ENCODE measurements at regions not wholly inside any gene's neighbourhood (a gene's known extent, or its start where the extent isn't known, plus 50 kb on each side); places are given as distances from the start of the nearest gene placed in this dataset.

DNA sequence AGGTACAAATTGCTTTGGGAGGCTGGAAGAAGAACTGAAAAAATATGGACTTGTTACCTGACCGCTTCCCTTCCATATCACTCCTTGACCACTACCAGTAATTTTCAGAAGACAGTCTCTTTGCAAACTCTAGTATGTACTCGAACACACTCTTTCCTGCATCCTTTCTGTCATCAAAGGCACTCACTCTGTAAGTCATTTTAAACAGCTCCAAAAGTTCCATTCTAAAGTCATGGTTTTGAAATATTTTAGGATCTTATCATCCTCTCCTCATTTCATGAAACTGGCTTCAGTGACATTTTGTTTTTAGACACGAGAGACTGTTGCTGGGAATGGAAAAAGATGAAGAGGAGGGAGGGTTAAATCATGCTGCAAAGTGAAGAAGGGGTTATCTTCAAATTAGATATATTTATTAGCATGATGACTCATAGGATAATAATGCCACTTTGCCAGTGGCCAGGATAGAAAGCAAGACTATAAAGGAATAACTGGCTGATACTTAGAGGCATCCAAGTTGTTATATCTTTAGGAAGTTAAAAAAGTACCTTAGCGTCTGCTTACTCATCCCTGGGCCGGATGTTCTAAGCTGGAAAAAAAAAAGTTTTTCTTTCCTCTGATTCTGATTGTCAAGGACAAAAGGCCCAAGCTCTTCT, 549.3 kb downstream of the METTL15 start:
- TF ChIP-seq POLR2AphosphoS5 (IDR thresholded peaks at IDR 0.05; ENCODE audit: low read depth, low read length), result no peak
- TF ChIP-seq, protein P1, sequence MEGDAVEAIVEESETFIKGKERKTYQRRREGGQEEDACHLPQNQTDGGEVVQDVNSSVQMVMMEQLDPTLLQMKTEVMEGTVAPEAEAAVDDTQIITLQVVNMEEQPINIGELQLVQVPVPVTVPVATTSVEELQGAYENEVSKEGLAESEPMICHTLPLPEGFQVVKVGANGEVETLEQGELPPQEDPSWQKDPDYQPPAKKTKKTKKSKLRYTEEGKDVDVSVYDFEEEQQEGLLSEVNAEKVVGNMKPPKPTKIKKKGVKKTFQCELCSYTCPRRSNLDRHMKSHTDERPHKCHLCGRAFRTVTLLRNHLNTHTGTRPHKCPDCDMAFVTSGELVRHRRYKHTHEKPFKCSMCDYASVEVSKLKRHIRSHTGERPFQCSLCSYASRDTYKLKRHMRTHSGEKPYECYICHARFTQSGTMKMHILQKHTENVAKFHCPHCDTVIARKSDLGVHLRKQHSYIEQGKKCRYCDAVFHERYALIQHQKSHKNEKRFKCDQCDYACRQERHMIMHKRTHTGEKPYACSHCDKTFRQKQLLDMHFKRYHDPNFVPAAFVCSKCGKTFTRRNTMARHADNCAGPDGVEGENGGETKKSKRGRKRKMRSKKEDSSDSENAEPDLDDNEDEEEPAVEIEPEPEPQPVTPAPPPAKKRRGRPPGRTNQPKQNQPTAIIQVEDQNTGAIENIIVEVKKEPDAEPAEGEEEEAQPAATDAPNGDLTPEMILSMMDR (IDR thresholded peaks at IDR 0.05), result no peak
- no peak for TF ChIP-seq SIN3A (IDR thresholded peaks at IDR 0.05; ENCODE audit: borderline replicate concordance, insufficient read depth, low read depth, low read length)
